GM10248 (cell line): ENCODE measurements at regions not wholly inside any gene's neighbourhood (a gene's known extent, or its start where the extent isn't known, plus 50 kb on each side); places are given as distances from the start of the nearest gene placed in this dataset.

Source experiments
- CTCF ChIA-PET: fragments of 300-600 bp; sonication (Branson Sonifier 250); formaldehyde crosslinking; extraction: SDS; loops from one replicate; lab custom pipeline; 2021; ENCODE audit warnings: antibody characterized with exemption; lab: Yijun Ruan, JAX
- POLR2A ChIA-PET: fragments of 350-650 bp; sonication (Branson Sonifier 250); formaldehyde crosslinking; extraction: SDS; loops from one replicate; lab custom pipeline; 2020; ENCODE audit warnings: antibody characterized with exemption; lab: Yijun Ruan, JAX
- DNase-seq: peaks from one replicate; pipeline ENCODE4 v3.0.0; 2012; ENCODE audit errors: extremely low spot score
- CTCF ChIP-seq: IDR thresholded peaks from 2 replicates; pipeline ENCODE4 v1.5.1; 2012; ENCODE audit warnings: mild to moderate bottlenecking, low read depth; ENCODE audit errors: extremely low read depth, missing control alignments, control extremely low read depth

DNA sequence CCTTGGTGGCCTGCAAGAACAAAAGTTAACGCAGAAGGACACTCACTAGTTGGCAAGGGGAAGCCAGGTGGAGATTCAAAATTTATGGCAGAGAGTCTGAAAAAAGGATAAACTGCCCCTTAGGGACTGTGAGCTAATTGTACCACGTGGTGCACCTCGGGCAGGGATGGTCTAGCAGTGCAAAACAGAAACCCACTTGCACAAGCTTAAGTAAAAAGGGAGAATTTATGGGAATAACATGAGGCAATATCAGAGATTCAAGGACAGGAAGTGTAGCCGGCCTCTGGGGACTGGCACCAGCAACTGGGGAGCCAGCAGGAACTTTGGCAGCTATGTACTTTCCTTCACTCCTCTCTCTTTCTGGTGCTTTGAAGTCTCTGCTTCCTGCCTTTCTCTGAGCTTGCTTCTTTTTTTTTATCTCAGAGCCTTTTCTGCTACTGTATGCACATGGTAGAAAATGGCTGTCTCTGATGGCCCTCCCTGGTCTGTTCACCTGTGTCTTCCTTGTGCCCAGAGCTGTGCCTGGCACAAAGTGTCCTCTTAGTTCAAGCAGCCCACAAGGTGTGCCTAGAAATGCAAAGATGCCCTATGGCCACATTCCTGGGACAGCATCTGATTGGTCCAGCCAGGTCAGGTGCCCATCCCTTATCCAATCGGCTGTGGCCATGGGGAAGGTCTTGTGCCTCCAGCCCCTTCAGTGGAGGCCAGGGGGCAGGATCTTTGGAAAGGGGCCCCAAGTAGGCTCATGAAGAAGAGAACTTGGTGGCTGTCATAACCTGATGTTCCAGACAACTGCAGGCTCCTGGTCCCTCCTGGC lies 114.8 kb upstream of the ATP6AP2 start:
- ChIA-PET POLR2A (interaction anchor here (0.8 kb wide), 1 partner anchor 251 kb away, joined by 5 read pairs; no protein-coding TSS in a partner anchor), CTCF (no interaction called here)
- DNase-seq = no peak
- TF ChIP-seq CTCF = no peak

- CTCF ChIA-PET = no interaction called here
- DNase-seq = no peak
- POLR2A ChIA-PET = no interaction called here
- no peak for TF ChIP-seq CTCF
These were observed 118.0 kb upstream of the ATP6AP2 start for GRCh38 chrX:40462795-40463194.

- DNase-seq = no peak
- ChIA-PET POLR2A (no interaction called here), CTCF (no interaction called here)
- TF ChIP-seq CTCF = no peak
These were observed 119.8 kb upstream of the ATP6AP2 start for GRCh38 chrX:40460926-40461325.

GRCh38 chrX:40459571-40460158 lies 121.1 kb upstream of the ATP6AP2 start:
- ChIA-PET CTCF (no interaction called here), POLR2A (no interaction called here)
- no peak for TF ChIP-seq CTCF
- DNase-seq = no peak

- ChIA-PET POLR2A (no interaction called here), CTCF (no interaction called here)
- no peak for DNase-seq
- TF ChIP-seq CTCF = no peak
These were observed 123.4 kb upstream of the ATP6AP2 start for GRCh38 chrX:40457406-40457805.

DNA sequence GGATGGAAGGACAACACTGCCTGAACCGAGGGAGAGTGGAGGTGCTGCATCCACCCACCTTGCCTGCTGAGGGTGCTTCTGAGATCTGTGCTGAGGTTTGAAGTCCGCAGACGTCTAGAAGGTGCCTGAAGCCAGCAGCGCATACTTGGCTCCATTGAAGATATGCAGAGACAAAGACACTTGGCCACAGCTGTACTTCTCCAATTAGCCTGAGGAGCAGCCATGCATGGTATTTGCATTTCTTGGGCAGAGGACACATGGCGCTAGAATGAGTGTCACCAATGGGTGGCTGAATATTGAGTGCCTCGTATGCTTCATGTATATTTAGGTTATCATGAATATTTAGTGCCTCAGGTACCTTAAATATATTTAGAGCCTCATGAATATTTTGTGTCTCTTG lies 128.7 kb upstream of the ATP6AP2 start:
- no peak for DNase-seq
- no peak for TF ChIP-seq CTCF
- POLR2A ChIA-PET = no interaction called here
- CTCF ChIA-PET = interaction anchor here (1.4 kb wide), 1 partner anchor 16 kb away, joined by 3 read pairs; no protein-coding TSS in a partner anchor
